ENCODE measurements at regions not wholly inside any gene's neighbourhood (a gene's known extent, or its start where the extent isn't known, plus 50 kb on each side); places are given as distances from the start of the nearest gene placed in this dataset.

GRCh38 chr10:4768416-4768815 lies 57.6 kb upstream of the AKR1E2 start:
- no peak overlapping the region for H2BK20ac ChIP-seq (ENCODE audit: low read depth, low read length, poor library complexity, severe bottlenecking)
- no peaks in the 10 kb centered on the region; a peak in 1 of 5 replicates for H3K9me3 Mint-ChIP-seq
- H4K20me1 ChIP-seq (ENCODE audit: control insufficient read depth, insufficient read depth, insufficient read length): no peaks in the 10 kb centered on the region
- no peak overlapping the region for H2BK120ac ChIP-seq (ENCODE audit: low read depth, low read length, poor library complexity, severe bottlenecking)
- no peak overlapping the region for H2AFZ ChIP-seq (ENCODE audit: low read length)
- no CpG with 5 or more reads among the region's 2 CpGs for WGBS (ENCODE audit: extremely low coverage, insufficient read length, low lambda C conversion rate)
- no peaks in the 10 kb centered on the region for H3K79me1 ChIP-seq (ENCODE audit: insufficient read depth, low read depth, low read length, poor library complexity, severe bottlenecking)
- H4K8ac ChIP-seq (replicated peaks; ENCODE audit: insufficient read length, low read depth, low read length): no peak overlapping the region
- H3K4me2 ChIP-seq (ENCODE audit: insufficient read depth, insufficient read length, low read length): no peak overlapping the region
- no peaks in the 10 kb centered on the region for H3K9me3 ChIP-seq (ENCODE audit: control insufficient read depth, low read depth, low read length)
- no peaks in the 10 kb centered on the region for H3K79me2 ChIP-seq (ENCODE audit: insufficient read depth, low read length)
- no peak overlapping the region for H3K18ac ChIP-seq (ENCODE audit: insufficient read length, low read depth, low read length)
- H3K23me2 ChIP-seq (ENCODE audit: insufficient read length, low read depth, low read length, poor library complexity, severe bottlenecking): no peaks in the 10 kb centered on the region
- TF ChIP-seq CTCF (conservative IDR thresholded peaks at IDR 0.05): no peak
- H3K27ac Mint-ChIP-seq: no peak overlapping the region
- no peaks in the 10 kb centered on the region for H3K36me3 Mint-ChIP-seq (ENCODE audit: insufficient read depth in 1 of 3, low read depth in 3 of 3)
- no peak for DNase-seq
- no peak overlapping the region for H4K5ac ChIP-seq (ENCODE audit: insufficient read length, low read depth, low read length)
- H3K23ac ChIP-seq (ENCODE audit: insufficient read length, low read depth, low read length): no peak overlapping the region
- H4K91ac ChIP-seq (ENCODE audit: insufficient read length, low read depth, low read length): no peak overlapping the region
- H3K56ac ChIP-seq (ENCODE audit: insufficient read length, low read depth, low read length): no peak overlapping the region
- H2BK5ac ChIP-seq (ENCODE audit: insufficient read length, low read length): no peak overlapping the region
- H3K27ac ChIP-seq (ENCODE audit: insufficient read length, low read depth, low read length): no peak overlapping the region
- H3K4me1 ChIP-seq (ENCODE audit: insufficient read depth, low read length): peaks cover 5% of the 10 kb centered on the region; the same call in 1 of the 2 replicates
- H2AK5ac ChIP-seq (ENCODE audit: insufficient read length, low read length): no peak overlapping the region
- H3K27me3 Mint-ChIP-seq (ENCODE audit: low read depth): no peaks in the 10 kb centered on the region
- no peaks in the 10 kb centered on the region for H3K27me3 ChIP-seq (ENCODE audit: insufficient read depth, low read length)
- H3K4ac ChIP-seq (ENCODE audit: low read depth, low read length): no peak overlapping the region
- no peak overlapping the region for H3K14ac ChIP-seq (ENCODE audit: insufficient read depth, low read length)
- H3K9ac ChIP-seq (ENCODE audit: extremely low read depth, insufficient read length, low read length): no peak overlapping the region
- H3K4me3 Mint-ChIP-seq: no peak overlapping the region
- H3T11ph ChIP-seq (ENCODE audit: low read length): no peak overlapping the region
- H2BK12ac ChIP-seq (ENCODE audit: insufficient read length, low read depth, low read length): no peak overlapping the region
- H3K4me1 Mint-ChIP-seq: 0 out of 4 replicates have a peak, but pooled peaks cover 2% of the 10 kb centered on the region in 2 experiments
- no peak overlapping the region for H2BK15ac ChIP-seq (ENCODE audit: low read depth, low read length)
